ENCODE measurements at regions not wholly inside any gene's neighbourhood (a gene's known extent, or its start where the extent isn't known, plus 50 kb on each side); places are given as distances from the start of the nearest gene placed in this dataset.
"Not testable (repeated sequence)": the region's sequence is repeated elsewhere in the genome, so short reads cannot be mapped to it uniquely, and the experiment has no call there.

GRCh38 chr3:115402651-115403050 lies 220.7 kb upstream of the GAP43 start:
- Histone ChIP-seq H3K4me1 (no peaks in the 10 kb centered on the region), H3K4me3 (no peak overlapping the region), H3K9me3 (no peaks in the 10 kb centered on the region), H3K27me3 (no peaks in the 10 kb centered on the region), H3K36me3 (no peaks in the 10 kb centered on the region), H3K27ac (no peak overlapping the region)
- ATAC-seq (no peak), DNase-seq (no peak)
- intact Hi-C loops (cut with DNase I; ENCODE audit: low total_unique reads) (no loop called here), in situ Hi-C loops (cut with MboI; ENCODE audit: low sequenced_read_pairs in 4 of 4) (no loop called here)
- no peak for TF ChIP-seq POLR2A (IDR thresholded peaks at IDR 0.05)
- TF ChIP-seq, protein P1, sequence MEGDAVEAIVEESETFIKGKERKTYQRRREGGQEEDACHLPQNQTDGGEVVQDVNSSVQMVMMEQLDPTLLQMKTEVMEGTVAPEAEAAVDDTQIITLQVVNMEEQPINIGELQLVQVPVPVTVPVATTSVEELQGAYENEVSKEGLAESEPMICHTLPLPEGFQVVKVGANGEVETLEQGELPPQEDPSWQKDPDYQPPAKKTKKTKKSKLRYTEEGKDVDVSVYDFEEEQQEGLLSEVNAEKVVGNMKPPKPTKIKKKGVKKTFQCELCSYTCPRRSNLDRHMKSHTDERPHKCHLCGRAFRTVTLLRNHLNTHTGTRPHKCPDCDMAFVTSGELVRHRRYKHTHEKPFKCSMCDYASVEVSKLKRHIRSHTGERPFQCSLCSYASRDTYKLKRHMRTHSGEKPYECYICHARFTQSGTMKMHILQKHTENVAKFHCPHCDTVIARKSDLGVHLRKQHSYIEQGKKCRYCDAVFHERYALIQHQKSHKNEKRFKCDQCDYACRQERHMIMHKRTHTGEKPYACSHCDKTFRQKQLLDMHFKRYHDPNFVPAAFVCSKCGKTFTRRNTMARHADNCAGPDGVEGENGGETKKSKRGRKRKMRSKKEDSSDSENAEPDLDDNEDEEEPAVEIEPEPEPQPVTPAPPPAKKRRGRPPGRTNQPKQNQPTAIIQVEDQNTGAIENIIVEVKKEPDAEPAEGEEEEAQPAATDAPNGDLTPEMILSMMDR (IDR thresholded peaks at IDR 0.05 in 4 of 5, conservative IDR thresholded peaks at IDR 0.05 in 1 of 5): no peak

- no peak overlapping the region for H3K4me3 ChIP-seq
- in situ Hi-C loops (cut with MboI; ENCODE audit: low sequenced_read_pairs in 4 of 4) (no loop called here), intact Hi-C loops (cut with DNase I; ENCODE audit: low total_unique reads) (no loop called here)
- no peaks in the 10 kb centered on the region for H3K27me3 ChIP-seq
- ATAC-seq (no peak), DNase-seq (no peak)
- no peaks in the 10 kb centered on the region for H3K4me1 ChIP-seq
- no peak overlapping the region for H3K27ac ChIP-seq
- no peaks in the 10 kb centered on the region for H3K36me3 ChIP-seq
- no peaks in the 10 kb centered on the region for H3K9me3 ChIP-seq
- TF ChIP-seq, protein P1 (IDR thresholded peaks at IDR 0.05 in 4 of 5, conservative IDR thresholded peaks at IDR 0.05 in 1 of 5): no peak
- no peak for TF ChIP-seq POLR2A (IDR thresholded peaks at IDR 0.05)
These were observed 219.5 kb upstream of the GAP43 start for GRCh38 chr3:115403786-115404185.

DNA sequence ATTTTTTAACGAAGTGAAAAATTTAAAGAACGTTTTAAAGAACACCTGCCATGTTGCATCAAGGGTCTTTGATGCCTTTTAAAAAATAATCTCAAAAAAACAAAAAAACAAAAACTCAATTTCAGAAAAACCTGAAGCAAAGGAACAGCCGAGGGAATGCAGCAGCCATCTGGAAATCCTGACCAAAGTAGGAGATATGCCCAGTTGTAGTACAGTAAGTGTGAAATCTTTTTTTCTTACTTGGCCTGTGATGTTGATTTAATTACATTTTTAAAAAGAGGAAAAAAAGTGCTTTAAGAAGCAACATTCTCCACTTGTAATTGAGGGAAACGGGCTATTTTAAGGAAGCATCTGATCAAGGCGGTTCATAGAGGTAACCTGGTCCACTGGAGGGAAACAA lies 213.7 kb upstream of the GAP43 start:
- Histone ChIP-seq H3K27me3 (no peaks in the 10 kb centered on the region), H3K4me1 (no peaks in the 10 kb centered on the region), H3K9me3 (no peaks in the 10 kb centered on the region), H3K27ac (no peak overlapping the region), H3K36me3 (no peaks in the 10 kb centered on the region), H3K4me3 (no peak overlapping the region)
- in situ Hi-C loops (cut with MboI; ENCODE audit: low sequenced_read_pairs in 4 of 4): no loop called here
- intact Hi-C loops (cut with DNase I; ENCODE audit: low total_unique reads): no loop called here
- DNase-seq (no peak), ATAC-seq (no peak)
- TF ChIP-seq POLR2A (IDR thresholded peaks at IDR 0.05): no peak

- ATAC-seq; H3K27ac ChIP-seq; H3K36me3 ChIP-seq; in situ Hi-C loops (cut with MboI; ENCODE audit: low sequenced_read_pairs in 4 of 4); DNase-seq; H3K4me3 ChIP-seq; intact Hi-C loops (cut with DNase I; ENCODE audit: low total_unique reads); H3K4me1 ChIP-seq; H3K9me3 ChIP-seq; H3K27me3 ChIP-seq: not testable (repeated sequence)
These were observed 208.7 kb upstream of the GAP43 start for GRCh38 chr3:115414610-115415009.

GRCh38 chr3:115415246-115415996 lies 207.9 kb upstream of the GAP43 start:
- H3K36me3 ChIP-seq: no peaks in the 10 kb centered on the region
- intact Hi-C loops (cut with DNase I; ENCODE audit: low total_unique reads) (no loop called here), in situ Hi-C loops (cut with MboI; ENCODE audit: low sequenced_read_pairs in 4 of 4) (no loop called here)
- no peaks in the 10 kb centered on the region for H3K9me3 ChIP-seq
- TF ChIP-seq POLR2A (IDR thresholded peaks at IDR 0.05): no peak
- TF ChIP-seq, protein P1 (IDR thresholded peaks at IDR 0.05 in 4 of 5, conservative IDR thresholded peaks at IDR 0.05 in 1 of 5): no peak
- H3K4me3 ChIP-seq: no peak overlapping the region
- DNase-seq (no peak), ATAC-seq (no peak)
- H3K27me3 ChIP-seq: no peaks in the 10 kb centered on the region
- H3K27ac ChIP-seq: no peak overlapping the region
- H3K4me1 ChIP-seq: no peaks in the 10 kb centered on the region

GRCh38 chr3:115418583-115418982 lies 204.7 kb upstream of the GAP43 start:
- no peak for DNase-seq
- intact Hi-C loops (cut with DNase I; ENCODE audit: low total_unique reads): no loop called here
- TF ChIP-seq POLR2A (IDR thresholded peaks at IDR 0.05): no peak
- TF ChIP-seq, protein P1 (IDR thresholded peaks at IDR 0.05 in 4 of 5, conservative IDR thresholded peaks at IDR 0.05 in 1 of 5): no peak
- H3K27ac ChIP-seq: no peak overlapping the region
- ATAC-seq: no peak
- no peaks in the 10 kb centered on the region for H3K9me3 ChIP-seq
- H3K4me3 ChIP-seq: no peak overlapping the region
- no peaks in the 10 kb centered on the region for H3K27me3 ChIP-seq
- no peaks in the 10 kb centered on the region for H3K36me3 ChIP-seq
- in situ Hi-C loops (cut with MboI; ENCODE audit: low sequenced_read_pairs in 4 of 4): no loop called here
- H3K4me1 ChIP-seq: no peaks in the 10 kb centered on the region
